ACC112 (cell line): ENCODE measurements at regions not wholly inside any gene's neighbourhood (a gene's known extent, or its start where the extent isn't known, plus 50 kb on each side); places are given as distances from the start of the nearest gene placed in this dataset.
"Not testable (repeated sequence)": the region's sequence is repeated elsewhere in the genome, so short reads cannot be mapped to it uniquely, and the experiment has no call there.

Source experiments
- H2AFZ ChIP-seq: fragments of 200-600 bp; sonication (generic); one replicate; pipeline ENCODE4 v1.6.0; 2017; ENCODE audit warnings: antibody characterized with exemption, low read length; ENCODE audit not compliant: unreplicated experiment
- H3K27ac ChIP-seq: fragments of 200-600 bp; sonication (generic); 2 replicates; pipeline ENCODE4 v1.5.1; 2014; ENCODE audit warnings: low read depth, mild to moderate bottlenecking, antibody characterized with exemption, low read length, moderate library complexity
- H3K27me3 ChIP-seq: fragments of 200-600 bp; sonication (generic); 2 replicates; pipeline ENCODE4 v1.6.1; 2014; ENCODE audit warnings: mild to moderate bottlenecking, antibody characterized with exemption, low read length, moderate library complexity, mixed read lengths; ENCODE audit not compliant: insufficient read depth
- H3K36me3 ChIP-seq: fragments of 200-600 bp; sonication (generic); 2 replicates; pipeline ENCODE4 v1.6.1; 2016; ENCODE audit warnings: mild to moderate bottlenecking, antibody characterized with exemption, low read length, moderate library complexity, mixed read lengths; ENCODE audit not compliant: insufficient read depth
- H3K4me1 ChIP-seq: fragments of 200-600 bp; sonication (generic); one replicate; pipeline ENCODE4 v1.6.1; 2016; ENCODE audit warnings: low read length, mixed read lengths; ENCODE audit not compliant: insufficient read depth, unreplicated experiment, control insufficient read depth
- H3K4me3 ChIP-seq: fragments of 200-600 bp; sonication (generic); 2 replicates; pipeline ENCODE4 v1.5.1; 2014; ENCODE audit warnings: mild to moderate bottlenecking, low read depth, low read length
- H3K79me2 ChIP-seq: fragments of 200-600 bp; sonication (generic); one replicate; pipeline ENCODE4 v1.6.0; 2016; ENCODE audit warnings: low read length; ENCODE audit not compliant: control insufficient read depth, unreplicated experiment, insufficient read depth

GRCh38 chr4:31175242-31175910 lies 455.2 kb downstream of the PCDH7 start:
- H2AFZ ChIP-seq: no peak overlapping the region
- H3K27me3 ChIP-seq: no peaks in the 10 kb centered on the region
- H3K36me3 ChIP-seq: no peaks in the 10 kb centered on the region
- H3K27ac ChIP-seq: no peak overlapping the region
- H3K79me2 ChIP-seq: no peaks in the 10 kb centered on the region
- H3K4me3 ChIP-seq: no peak overlapping the region
- peaks cover 3% of the 10 kb centered on the region for H3K4me1 ChIP-seq

DNA sequence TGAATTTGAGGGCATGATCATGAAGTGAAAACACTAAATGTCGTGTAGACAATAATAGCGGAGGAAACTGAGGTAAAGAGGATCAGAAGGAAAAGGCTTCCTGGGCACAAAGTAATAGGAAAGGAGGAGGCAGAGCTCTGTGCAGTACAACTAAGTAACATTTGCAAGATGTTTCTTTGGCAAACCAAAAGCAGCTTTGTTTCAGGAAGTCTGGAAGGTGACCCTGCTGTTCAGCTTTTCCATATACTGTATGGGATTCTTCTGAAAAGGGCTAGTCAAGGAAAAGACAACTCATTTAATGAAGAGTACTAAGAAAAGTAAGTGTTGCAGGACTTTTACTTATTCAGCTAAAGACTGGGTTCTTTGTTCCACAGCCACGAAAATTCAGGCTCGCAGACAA lies 463.1 kb downstream of the PCDH7 start:
- Histone ChIP-seq H2AFZ (no peak overlapping the region), H3K4me1 (no peaks in the 10 kb centered on the region), H3K36me3 (no peaks in the 10 kb centered on the region), H3K79me2 (no peaks in the 10 kb centered on the region), H3K27ac (no peak overlapping the region), H3K4me3 (no peak overlapping the region), H3K27me3 (no peaks in the 10 kb centered on the region)

GRCh38 chr4:31185014-31185585 lies 464.9 kb downstream of the PCDH7 start:
- H3K4me3 ChIP-seq: no peak overlapping the region
- no peaks in the 10 kb centered on the region for H3K36me3 ChIP-seq
- H2AFZ ChIP-seq: no peak overlapping the region
- no peaks in the 10 kb centered on the region for H3K4me1 ChIP-seq
- no peaks in the 10 kb centered on the region for H3K79me2 ChIP-seq
- no peak overlapping the region for H3K27ac ChIP-seq
- H3K27me3 ChIP-seq: no peaks in the 10 kb centered on the region

DNA sequence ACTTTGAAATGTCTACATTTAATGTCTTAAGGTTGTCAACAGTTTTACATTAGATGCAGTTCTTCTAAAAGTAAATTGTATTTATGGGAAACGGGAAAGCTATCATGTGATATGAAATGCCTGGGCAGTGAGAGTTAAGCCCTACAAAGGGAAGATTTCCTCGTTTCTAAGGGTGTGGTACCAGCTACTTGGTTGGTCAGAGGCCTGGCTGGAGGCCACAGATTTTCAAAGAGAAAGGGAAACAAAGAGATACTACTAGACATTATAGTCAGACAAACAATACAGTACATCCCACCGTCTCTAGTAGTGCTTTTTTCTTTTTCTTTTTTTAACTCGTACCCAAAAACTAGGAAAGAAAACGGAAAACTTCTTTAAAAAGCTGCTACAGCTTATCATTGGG lies 467.8 kb downstream of the PCDH7 start:
- Histone ChIP-seq H3K36me3 (no peaks in the 10 kb centered on the region), H3K27ac (no peak overlapping the region), H2AFZ (peak overlapping the region; percentile 12), H3K27me3 (no peaks in the 10 kb centered on the region), H3K4me3 (no peak overlapping the region), H3K4me1 (no peaks in the 10 kb centered on the region), H3K79me2 (no peaks in the 10 kb centered on the region)

DNA sequence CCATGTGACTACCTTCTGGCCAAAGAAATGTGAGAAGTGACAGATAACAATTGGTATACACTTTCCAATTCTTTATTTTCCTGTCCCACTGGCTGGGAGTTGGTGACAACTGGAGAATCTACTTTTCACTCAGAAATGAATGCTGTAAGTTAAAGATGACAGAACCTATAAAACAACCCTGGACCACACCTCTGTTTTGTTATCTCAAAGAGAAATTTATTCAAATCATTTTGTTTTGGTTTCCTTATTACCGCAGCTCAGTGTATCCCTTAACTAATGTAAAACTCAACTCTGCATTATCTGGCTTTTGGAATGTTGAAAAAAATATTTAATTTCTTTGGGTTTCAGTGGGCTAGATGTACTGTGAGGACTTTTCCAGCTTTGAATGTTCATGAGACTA lies 469.8 kb downstream of the PCDH7 start:
- Histone ChIP-seq H3K36me3 (no peaks in the 10 kb centered on the region), H3K4me3 (no peak overlapping the region), H2AFZ (no peak overlapping the region), H3K79me2 (no peaks in the 10 kb centered on the region), H3K27me3 (no peaks in the 10 kb centered on the region), H3K4me1 (no peaks in the 10 kb centered on the region), H3K27ac (no peak overlapping the region)

GRCh38 chr4:31190671-31191070 lies 470.5 kb downstream of the PCDH7 start:
- no peaks in the 10 kb centered on the region for H3K79me2 ChIP-seq

GRCh38 chr4:31192341-31192740 lies 472.2 kb downstream of the PCDH7 start:
- Histone ChIP-seq H3K4me1 (no peaks in the 10 kb centered on the region), H3K79me2 (no peaks in the 10 kb centered on the region), H3K36me3 (no peaks in the 10 kb centered on the region), H3K27ac (no peak overlapping the region), H3K4me3 (no peak overlapping the region), H3K27me3 (no peaks in the 10 kb centered on the region), H2AFZ (no peak overlapping the region)

More at GRCh38 chr4:31190671-31191070, 470.5 kb downstream of the PCDH7 start:
- no peaks in the 10 kb centered on the region for H3K4me1 ChIP-seq
- no peak overlapping the region for H3K27ac ChIP-seq
- H2AFZ ChIP-seq: no peak overlapping the region
- no peaks in the 10 kb centered on the region for H3K27me3 ChIP-seq
- H3K36me3 ChIP-seq: no peaks in the 10 kb centered on the region
- no peak overlapping the region for H3K4me3 ChIP-seq

- H3K27me3 ChIP-seq: no peaks in the 10 kb centered on the region
- no peak overlapping the region for H3K4me3 ChIP-seq
- no peak overlapping the region for H3K27ac ChIP-seq
- H3K4me1 ChIP-seq: no peaks in the 10 kb centered on the region
- no peaks in the 10 kb centered on the region for H3K36me3 ChIP-seq
- no peak overlapping the region for H2AFZ ChIP-seq
- no peaks in the 10 kb centered on the region for H3K79me2 ChIP-seq
Observed at GRCh38 chr4:31193521-31193920, 473.4 kb downstream of the PCDH7 start.

DNA sequence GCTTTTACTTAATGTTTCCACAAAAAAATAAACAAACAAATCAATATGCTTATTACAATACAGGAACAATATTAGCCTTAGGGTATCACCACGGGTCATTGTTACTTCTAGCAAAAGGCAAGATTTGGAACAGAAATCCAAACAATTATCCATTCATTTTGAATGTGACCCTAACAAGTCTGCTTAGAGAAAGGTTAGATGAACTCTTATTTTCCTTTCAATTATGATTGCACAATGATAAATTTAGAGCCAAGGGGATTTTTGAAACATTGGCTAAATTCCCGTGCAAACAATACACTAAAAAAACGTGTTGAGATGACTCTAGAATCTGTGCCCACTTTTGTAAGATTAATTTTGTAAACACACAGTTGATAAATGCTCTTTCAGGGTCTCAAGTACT lies 474.7 kb downstream of the PCDH7 start:
- Histone ChIP-seq H3K36me3 (no peaks in the 10 kb centered on the region), H3K79me2 (no peaks in the 10 kb centered on the region), H3K4me1 (no peaks in the 10 kb centered on the region), H3K27me3 (no peaks in the 10 kb centered on the region), H2AFZ (no peak overlapping the region), H3K27ac (no peak overlapping the region), H3K4me3 (no peak overlapping the region)

DNA sequence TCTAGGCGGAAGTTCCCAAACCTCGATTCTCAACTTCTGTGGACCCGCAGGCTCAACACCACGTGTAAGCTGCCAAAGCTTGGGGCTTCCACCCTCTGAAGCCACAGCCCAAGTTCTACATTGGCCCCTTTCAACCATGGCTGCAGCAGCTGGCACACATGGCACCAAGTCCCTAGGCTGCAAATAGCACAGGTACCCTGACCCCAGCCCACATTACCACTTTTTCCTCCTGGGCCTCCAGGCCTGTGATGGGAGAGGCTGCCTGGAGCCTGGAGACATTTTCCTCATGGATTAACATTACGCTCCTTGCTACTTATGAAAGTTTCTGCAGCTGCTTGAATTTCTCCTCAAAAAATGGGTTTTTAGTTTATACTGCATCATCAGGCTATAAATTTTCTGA lies 479.5 kb downstream of the PCDH7 start:
- no peaks in the 10 kb centered on the region for H3K27me3 ChIP-seq
- H3K79me2 ChIP-seq: no peaks in the 10 kb centered on the region
- H3K36me3 ChIP-seq: no peaks in the 10 kb centered on the region
- no peak overlapping the region for H3K27ac ChIP-seq
- H2AFZ ChIP-seq: no peak overlapping the region
- no peaks in the 10 kb centered on the region for H3K4me1 ChIP-seq
- H3K4me3 ChIP-seq: no peak overlapping the region

- not testable (repeated sequence) for H2AFZ ChIP-seq, H3K36me3 ChIP-seq, H3K27ac ChIP-seq, H3K27me3 ChIP-seq, H3K4me1 ChIP-seq, H3K79me2 ChIP-seq, H3K4me3 ChIP-seq
Observed at GRCh38 chr4:31202054-31202453, 481.9 kb downstream of the PCDH7 start.
